ENCODE measurements at regions not wholly inside any gene's neighbourhood (a gene's known extent, or its start where the extent isn't known, plus 50 kb on each side); places are given as distances from the start of the nearest gene placed in this dataset.

GRCh38 chrY:11099004-11099403 is 1571.3 kb downstream of the TSPY10 start:
- H3K79me2 ChIP-seq (ENCODE audit: control insufficient read depth in 1 of 2, insufficient read depth in 2 of 2, low read length in 2 of 2): no peaks in the 10 kb centered on the region
- H3K23me2 ChIP-seq (ENCODE audit: low read depth, low read length): no peaks in the 10 kb centered on the region; the same call in 1 of the 2 replicates
- WGBS, 2 experiments (ENCODE audit: extremely low coverage in 1 of 2, insufficient coverage in 1 of 2, insufficient read length in 1 of 2, insufficient replicate concordance in 2 of 2, low coverage in 1 of 2, low lambda C conversion rate in 2 of 2, missing lambda C conversion rate in 1 of 2): 79% methylated on average over 11 of the region's 16 CpGs; no CpG with 5 or more reads in 1 of the 2 experiments
- H3K27ac ChIP-seq (ENCODE audit: low read depth, low read length): no peak overlapping the region
- no peak overlapping the region for H4K5ac ChIP-seq (ENCODE audit: insufficient read length, low read depth, low read length)
- no peak overlapping the region for H2BK120ac ChIP-seq (replicated peaks; ENCODE audit: low read depth, low read length)
- H3K14ac ChIP-seq (ENCODE audit: insufficient read length): no peak overlapping the region
- no peak overlapping the region for H2BK20ac ChIP-seq (ENCODE audit: low read length)
- no peak overlapping the region for H3K4me3 ChIP-seq (ENCODE audit: extremely low read depth in 1 of 4, insufficient read depth in 2 of 4, low read depth in 3 of 4, low read length in 4 of 4)
- no peak overlapping the region for H3K4me2 ChIP-seq (ENCODE audit: insufficient read depth in 1 of 2, low read depth in 2 of 2, low read length in 2 of 2)
- H2BK15ac ChIP-seq (ENCODE audit: low read length): no peak overlapping the region
- no peaks in the 10 kb centered on the region for H4K20me1 ChIP-seq (replicated peaks in 1 of 2; ENCODE audit: control insufficient read depth in 1 of 2, insufficient read depth in 2 of 2, low read length in 2 of 2)
- DNase-seq (ENCODE audit: low read depth in 1 of 2, low spot score in 2 of 2) (no peak), FAIRE-seq (no peak)
- H3K56ac ChIP-seq (replicated peaks; ENCODE audit: insufficient read length, low read depth, low read length): no peak overlapping the region
- H3K9me3 ChIP-seq (ENCODE audit: insufficient read depth in 2 of 2, low read depth in 1 of 2, low read length in 1 of 2): peaks cover 3 to 71% of the 10 kb centered on the region in 2 experiments; a peak in 2 of 4 replicates
- H4K91ac ChIP-seq (replicated peaks; ENCODE audit: insufficient read length, low read length): no peak overlapping the region
- no peak overlapping the region for H2AK5ac ChIP-seq (ENCODE audit: low read depth, low read length)
- no peaks in the 10 kb centered on the region for H3K4me1 ChIP-seq (replicated peaks in 1 of 4; ENCODE audit: control insufficient read depth in 3 of 4, insufficient read depth in 4 of 4, low read length in 3 of 4)
- no peak overlapping the region for H3K23ac ChIP-seq (ENCODE audit: insufficient read length)
- H3K27me3 ChIP-seq (replicated peaks in 1 of 4; ENCODE audit: control insufficient read depth in 3 of 4, extremely low read depth in 1 of 4, insufficient read depth in 3 of 4, low read length in 3 of 4): no peaks in the 10 kb centered on the region
- H2BK5ac ChIP-seq (ENCODE audit: low read depth, low read length): no peak overlapping the region
- H3K18ac ChIP-seq (ENCODE audit: extremely low read depth, low read length): no peak overlapping the region
- H3K36me3 ChIP-seq (ENCODE audit: control insufficient read depth in 2 of 4, insufficient read depth in 4 of 4, low read length in 3 of 4): no peaks in the 10 kb centered on the region
- H3K4ac ChIP-seq (replicated peaks; ENCODE audit: insufficient read length, low read depth, low read length): no peak overlapping the region
- ChIA-PET CTCF (ENCODE audit: partially characterized antibody) (no interaction called here), POLR2A (ENCODE audit: partially characterized antibody) (no interaction called here)
- no peaks in the 10 kb centered on the region for H3K79me1 ChIP-seq (ENCODE audit: low read depth, low read length)
- H2BK12ac ChIP-seq (ENCODE audit: low read depth, low read length): no peak overlapping the region
- no peak overlapping the region for H3K9ac ChIP-seq (replicated peaks in 1 of 4; ENCODE audit: extremely low read depth in 1 of 4, low read depth in 3 of 4, low read length in 3 of 4)
- H2AFZ ChIP-seq (ENCODE audit: low read length): no peak overlapping the region
- H4K8ac ChIP-seq (ENCODE audit: extremely low read depth, insufficient read depth, low read length): no peak overlapping the region
- TF ChIP-seq SIN3A (conservative IDR thresholded peaks at IDR 0.05 in 1 of 2, IDR thresholded peaks at IDR 0.05 in 1 of 2; ENCODE audit: low read depth in 1 of 2, low read length in 2 of 2) (no peak), TAF7 (optimal IDR thresholded peaks at IDR 0.05; ENCODE audit: borderline replicate concordance, low read depth, low read length) (no peak), RXRA (IDR thresholded peaks at IDR 0.05; ENCODE audit: insufficient read depth, low read depth, low read length) (no peak), SRF (IDR thresholded peaks at IDR 0.05; ENCODE audit: low read depth, low read length) (no peak), KDM5A (IDR thresholded peaks at IDR 0.05; ENCODE audit: low read length) (no peak)

All from H1 (cell line).